ENCODE measurements at regions not wholly inside any gene's neighbourhood (a gene's known extent, or its start where the extent isn't known, plus 50 kb on each side); places are given as distances from the start of the nearest gene placed in this dataset.
"Not testable (repeated sequence)": the region's sequence is repeated elsewhere in the genome, so short reads cannot be mapped to it uniquely, and the experiment has no call there.

DNA sequence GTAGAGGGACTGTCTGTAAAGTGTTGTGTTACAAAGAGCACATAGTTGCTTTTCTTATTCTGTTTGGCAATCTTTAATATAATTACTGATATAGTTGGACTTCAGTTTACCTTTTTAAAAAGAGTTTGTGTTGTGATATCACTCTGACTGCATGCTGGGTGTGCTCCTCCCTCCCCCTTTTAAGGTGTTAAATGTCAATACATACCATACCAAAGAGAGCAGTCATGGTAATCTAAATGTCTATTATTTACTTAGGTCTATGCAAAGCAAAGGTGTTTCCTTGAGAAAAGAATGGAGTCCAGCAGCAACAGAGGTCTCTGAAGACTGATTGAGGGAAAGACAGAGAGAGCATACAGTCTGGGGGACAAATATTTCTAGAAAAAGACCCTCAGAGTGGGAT lies 275.1 kb upstream of the NRP1 start:
- no peak for DNase-seq (ENCODE audit: low spot score)

DNA sequence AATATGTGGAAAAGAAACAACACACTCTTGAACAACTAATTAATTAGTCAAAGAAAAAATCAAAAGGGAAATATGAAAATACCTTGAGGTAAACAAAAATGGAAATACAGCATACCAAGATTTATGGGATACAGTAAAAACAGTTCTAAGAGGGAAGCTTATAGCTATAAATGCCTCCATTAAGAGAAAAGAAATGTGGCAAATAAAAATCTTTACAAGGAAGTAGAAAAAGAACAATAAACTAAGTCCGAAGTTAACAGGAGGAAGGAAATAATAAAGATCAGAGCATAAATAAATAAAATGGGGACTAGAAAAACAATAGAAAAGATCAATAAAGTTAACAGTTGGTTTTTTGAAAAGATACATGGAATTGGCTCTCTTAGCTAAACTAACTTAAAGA lies 267.8 kb upstream of the NRP1 start:
- no peak for DNase-seq (ENCODE audit: low spot score)

DNA sequence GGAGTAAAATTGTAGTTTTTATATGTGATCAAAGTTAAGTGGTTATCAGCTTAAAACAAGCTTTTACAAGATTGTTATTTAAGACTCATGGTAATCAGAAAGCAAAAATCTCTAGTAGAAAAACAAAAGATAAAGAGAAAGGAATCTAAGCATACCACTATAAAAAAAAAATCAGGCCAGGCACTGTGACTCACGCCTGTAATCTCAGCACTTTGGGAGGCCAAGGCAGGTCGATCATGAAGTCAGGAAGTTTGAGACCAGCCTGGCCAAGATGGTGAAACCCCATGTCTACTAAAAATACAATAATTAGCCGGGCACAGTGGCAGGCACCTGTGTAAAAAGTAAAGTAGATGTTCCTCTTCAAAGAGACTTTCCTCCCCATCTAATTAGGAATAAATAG lies 265.9 kb upstream of the NRP1 start:
- no peak for DNase-seq (ENCODE audit: low spot score)

DNA sequence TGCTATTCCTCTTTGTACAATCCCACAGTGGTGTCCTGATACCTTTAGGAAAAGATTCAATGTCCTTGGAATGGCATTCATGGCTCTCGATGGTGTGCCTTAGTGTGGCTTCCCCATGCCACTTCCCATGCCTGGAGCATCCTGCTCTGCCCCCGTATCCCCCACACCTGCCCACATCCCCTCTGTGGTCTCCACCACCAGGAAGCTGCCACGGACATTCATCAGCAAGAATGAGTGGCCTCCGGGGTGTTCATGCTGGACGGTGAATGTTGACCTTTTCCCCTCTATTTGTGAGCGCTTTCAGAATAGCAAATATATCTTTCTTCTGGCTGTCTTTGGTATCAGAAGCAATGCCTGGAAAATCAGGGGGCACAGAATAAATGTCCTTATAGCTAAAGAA lies 262.0 kb upstream of the NRP1 start:
- no peak for DNase-seq (ENCODE audit: low spot score)

DNA sequence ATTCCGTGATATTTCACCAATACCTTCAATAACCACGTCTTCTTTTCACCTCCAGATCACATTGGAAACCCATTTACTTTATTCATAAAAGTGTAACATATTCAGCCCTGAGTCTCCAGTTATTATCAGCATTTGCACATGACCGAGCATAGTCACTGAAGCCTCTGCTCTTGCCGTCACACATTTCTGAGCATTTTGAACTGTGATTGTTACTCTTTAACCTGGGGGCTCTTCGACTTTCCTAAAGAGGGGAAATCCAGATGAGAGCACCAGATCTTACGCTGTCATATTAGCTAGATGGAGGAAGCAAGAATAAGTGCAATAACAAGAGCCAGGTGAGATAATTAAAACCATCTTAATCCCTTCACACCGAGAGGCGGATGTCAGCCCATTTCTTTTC lies 260.0 kb upstream of the NRP1 start:
- DNase-seq (ENCODE audit: low spot score) = no peak

DNA sequence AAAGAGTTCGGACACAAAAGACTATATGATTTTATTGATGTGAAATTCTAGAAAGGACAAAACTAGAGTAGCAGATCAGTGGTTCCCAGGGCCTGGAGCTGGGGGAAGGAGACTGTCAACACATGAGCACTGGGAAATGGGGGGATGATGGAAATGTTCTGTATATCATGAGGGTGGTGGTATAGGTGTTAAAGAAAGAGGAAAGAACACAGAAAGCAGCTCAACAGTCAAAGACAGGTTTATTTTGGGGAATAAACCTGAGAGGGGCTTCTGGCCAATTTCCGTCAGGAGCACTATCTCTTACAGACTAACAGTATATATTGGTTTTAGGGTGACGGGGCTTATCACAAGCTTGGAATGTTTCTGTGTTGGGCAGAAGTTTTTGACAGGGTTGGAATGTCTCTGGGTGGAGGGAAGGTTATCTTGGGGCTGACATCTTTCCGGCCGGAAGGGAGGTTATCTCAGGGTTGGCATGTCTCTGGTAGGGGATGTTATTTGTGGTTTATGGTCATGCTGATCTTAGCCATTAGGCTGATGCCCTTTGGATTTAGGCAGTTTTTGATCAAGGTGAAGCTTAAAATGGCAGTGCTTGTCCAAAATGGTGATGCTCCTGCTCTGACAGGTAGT lies 254.6 kb upstream of the NRP1 start:
- no peak for DNase-seq (ENCODE audit: low spot score)

DNA sequence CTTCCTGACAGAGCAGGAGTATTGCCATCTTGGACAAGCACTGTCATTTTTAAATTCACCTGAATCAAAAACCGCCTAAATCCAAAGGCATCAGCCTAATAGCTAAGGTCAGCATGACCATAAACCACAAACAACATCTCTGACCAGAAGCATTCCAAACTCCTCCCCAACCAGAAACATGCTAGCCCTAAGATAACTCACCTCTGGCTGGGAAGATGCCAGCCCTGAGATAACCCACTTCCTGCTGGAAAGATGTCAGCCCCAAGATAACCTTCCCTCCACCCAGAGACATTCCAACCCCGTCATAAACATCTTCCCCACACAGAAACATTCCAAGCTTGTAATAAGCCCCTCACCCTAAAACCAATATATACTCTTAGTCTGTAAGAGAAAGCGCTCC lies 250.1 kb upstream of the NRP1 start:
- not testable (repeated sequence) for DNase-seq (ENCODE audit: low spot score)

DNA sequence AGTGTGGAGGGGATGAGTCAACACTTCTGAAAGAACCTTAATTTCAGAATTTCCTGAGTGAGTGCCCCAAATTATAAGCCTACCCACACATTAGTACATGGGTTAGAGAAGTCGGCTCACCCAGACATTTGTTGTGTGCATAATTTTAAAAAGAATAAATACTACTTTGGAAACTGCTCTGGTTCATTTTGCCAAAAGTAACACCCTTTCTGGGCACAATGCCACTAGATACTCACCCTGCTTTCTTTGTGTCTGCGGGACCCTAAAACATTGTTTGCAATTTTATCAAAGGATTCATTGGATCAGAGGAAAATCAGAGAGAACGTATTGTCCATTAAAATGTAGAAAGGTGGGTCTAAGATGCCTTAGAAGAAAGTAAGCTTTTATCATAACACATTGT lies 245.5 kb upstream of the NRP1 start:
- no peak for DNase-seq (ENCODE audit: low spot score)

DNA sequence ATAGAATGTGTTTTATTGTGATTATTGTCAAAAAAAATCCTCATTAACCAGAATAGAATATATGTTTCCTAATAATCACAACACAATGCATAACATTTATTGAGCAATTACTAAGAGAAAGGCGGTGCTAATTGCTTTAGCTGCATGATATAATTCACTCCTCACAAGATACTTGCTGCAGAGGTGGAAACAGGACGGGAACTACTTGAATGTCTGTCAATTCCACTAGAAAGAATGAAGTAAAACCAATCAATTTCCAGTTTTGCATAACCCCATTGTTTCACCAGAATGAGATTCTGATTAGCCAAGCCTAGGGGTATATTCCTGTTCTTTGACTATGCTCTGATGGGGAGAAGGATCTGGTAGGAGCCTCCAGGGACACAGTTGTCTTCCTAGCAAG lies 239.1 kb upstream of the NRP1 start:
- DNase-seq (ENCODE audit: low spot score) = no peak

DNA sequence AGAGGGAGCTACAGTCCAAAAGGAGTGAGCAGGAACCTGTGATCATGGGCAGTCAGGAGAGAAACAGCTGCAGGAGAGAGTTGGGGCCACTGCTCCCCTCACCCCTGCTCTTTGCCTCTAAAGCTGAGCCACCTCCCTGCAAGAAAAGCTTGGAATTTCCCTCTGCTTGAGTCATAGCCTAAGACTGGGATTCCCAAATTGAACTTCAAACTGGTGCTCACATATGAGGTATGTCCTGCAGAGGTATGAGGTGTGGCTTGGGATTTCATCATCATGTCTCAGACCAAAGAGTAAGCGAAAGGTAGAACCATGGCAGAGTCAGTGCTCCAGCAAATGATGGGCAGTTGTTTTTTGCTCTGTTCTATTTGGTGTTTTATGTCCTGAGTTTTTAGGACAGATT lies 237.1 kb upstream of the NRP1 start:
- DNase-seq (ENCODE audit: low spot score) = no peak

DNA sequence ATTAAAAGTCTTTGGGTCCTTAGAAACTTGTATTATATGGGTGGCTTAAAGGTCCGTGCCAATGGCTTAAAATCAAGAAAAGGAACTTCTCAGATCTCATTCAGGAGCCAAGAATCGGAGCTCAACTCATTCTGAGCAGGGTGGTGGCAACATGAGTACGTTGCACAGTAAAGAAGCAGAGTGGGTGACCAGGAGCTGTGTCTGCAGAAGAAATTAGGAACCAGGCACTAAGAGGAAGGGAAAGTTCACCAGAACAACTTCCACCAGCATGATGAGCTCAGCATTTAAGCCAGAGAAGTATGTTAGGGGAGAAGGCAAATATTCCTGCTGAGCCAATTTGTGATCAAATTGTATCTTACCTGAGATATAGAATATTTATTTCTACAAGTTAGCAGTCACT lies 236.0 kb upstream of the NRP1 start:
- DNase-seq (ENCODE audit: low spot score) = no peak

DNA sequence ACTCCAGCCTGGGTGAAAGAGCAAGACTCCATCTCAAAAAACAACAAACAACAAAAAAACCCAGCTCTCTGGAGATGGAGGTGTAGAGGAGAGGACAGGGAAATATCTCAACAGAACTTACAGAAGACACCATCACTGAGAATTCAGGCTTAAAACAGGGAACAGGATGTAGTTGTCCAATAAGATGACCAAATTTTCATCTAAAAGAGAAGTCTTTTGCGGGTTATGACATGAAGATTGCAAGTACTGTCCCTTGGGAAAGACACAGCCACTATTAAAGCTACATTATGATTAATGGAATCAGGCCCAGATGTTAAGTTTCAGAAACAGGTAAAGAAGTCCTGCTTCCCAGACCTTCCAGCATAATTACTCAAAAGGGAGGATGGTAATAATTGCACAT lies 235.2 kb upstream of the NRP1 start:
- no peak for DNase-seq (ENCODE audit: low spot score)

DNA sequence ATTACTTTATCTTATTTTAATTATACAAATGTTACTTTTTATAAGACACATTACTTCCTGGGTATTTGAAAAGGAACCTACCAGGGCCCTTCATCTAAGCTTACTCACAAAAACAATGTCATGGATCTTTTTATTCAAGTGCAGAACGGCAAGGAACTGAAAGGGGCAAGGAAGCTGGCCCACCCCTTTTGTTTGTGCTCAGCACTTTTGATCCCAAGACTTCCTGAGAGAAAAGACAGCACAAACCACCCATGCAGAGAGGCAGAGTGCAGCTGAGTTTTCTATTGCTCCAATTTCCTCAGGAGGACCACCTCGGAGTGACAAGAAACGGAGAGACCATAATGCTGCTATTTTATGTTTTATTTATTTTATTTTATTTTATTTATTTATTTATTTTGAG lies 232.0 kb upstream of the NRP1 start:
- DNase-seq (ENCODE audit: low spot score) = no peak

DNA sequence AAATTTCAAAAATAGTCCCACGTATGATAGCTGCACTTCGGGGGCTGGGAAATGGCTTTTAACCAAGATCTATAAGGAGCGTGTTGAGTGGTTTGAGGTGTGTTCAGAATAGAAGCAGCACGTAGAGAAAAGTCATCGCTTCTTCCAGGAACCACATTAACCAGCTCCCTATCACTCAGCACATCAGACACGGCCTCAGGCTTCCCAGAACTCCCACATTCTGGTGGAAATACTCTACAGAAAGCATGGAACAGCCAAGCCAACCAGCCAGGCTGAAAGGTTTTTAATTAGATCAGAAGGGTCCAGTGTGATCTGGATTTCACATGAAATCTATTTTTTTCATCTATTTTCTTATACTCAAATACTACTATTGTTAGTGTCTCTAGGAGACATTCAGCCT lies 231.5 kb upstream of the NRP1 start:
- DNase-seq (ENCODE audit: low spot score) = no peak

DNA sequence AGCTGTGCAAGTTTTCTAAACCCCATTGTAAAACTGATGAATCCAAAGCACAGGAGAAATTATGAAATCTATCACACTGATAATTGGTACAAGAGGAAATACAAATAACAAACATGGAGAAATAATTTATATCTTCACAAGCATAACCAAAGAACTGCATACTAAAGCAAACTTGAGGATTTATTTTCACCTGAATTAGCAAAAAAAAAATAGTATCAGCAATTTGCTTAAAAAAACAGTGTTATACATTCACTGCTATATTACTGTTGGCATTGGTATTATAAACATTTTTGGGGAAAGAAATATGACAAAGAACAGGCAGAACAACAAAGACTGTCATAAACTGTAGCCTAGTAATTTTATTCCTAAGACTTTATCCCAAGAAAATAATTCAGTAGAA lies 230.8 kb upstream of the NRP1 start:
- DNase-seq (ENCODE audit: low spot score) = no peak

DNA sequence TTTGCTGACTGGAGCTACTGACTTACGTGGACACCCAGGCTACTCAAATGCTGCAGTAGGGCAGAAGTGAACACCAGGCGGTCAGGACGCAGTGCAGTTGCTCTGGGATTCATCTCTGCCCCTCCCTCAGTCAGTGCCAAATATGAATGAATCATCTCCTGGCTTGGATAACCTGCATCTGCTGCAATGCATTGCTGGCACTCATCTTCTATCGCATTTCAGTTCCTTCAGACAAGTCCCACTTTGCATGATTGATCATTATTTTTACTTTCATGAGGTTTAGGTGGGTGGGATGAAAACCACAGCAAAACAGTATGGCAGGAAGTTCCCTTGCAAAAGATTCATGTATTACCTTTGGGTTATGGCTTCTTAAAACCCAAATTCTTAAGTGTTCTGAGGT lies 224.6 kb upstream of the NRP1 start:
- peak; percentile 61 for DNase-seq (ENCODE audit: low spot score)

DNA sequence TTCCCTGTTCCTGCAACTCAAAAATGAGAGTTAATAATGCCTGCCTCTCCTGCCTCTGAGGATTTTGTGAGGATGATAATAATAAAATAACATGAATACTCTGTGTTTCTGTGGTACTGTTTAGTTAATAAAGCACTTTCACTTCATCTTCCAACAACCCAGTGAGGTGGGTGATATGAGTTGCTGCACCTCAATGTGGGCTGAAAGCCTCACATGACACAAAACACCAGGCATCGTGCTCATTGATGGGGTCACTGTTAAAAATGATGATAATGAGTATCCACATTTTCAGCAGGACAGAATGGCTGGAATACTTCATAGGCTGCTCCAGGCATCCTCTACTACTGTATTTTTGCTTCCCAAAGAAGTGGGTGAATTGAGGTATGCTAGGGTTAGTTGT lies 222.8 kb upstream of the NRP1 start:
- DNase-seq (ENCODE audit: low spot score) = no peak

DNA sequence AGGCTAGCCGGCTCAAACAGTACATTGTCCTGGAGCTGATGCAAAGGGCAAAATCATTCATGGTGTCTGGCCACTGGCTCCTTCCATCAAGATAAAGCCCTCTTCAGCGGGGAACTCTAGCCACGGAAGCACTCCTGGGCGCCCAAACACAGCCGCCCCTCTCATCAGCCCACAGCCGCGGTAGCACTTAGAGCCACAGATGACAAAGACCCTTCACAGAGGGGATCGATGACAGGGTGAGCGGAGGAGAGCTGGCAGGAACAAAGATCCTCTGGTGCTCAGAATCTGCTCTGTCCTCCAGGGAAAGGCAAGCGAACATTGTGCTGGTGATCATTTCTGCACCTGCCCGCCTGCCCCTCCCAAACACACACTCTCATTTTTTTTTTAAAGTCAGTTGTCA lies 222.2 kb upstream of the NRP1 start:
- no peak for DNase-seq (ENCODE audit: low spot score)

DNA sequence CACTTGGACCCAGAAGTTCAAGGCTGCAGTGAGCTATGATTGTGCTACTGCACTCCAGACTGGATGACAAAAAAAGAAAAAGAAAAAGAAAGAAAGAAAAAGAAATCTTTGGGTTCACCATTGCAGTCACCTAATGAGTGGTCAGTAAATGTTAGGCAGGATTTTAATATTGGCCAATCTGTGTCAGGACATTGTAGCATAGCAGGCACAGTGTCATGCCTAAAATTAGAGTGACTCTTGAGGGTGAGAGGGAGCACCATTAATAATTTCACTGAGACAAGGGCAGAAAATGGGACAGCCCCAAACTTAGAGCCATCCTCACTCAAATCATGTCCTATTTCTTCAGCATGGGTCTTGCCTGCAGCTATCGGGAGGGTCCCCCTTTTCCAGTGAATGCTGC lies 221.6 kb upstream of the NRP1 start:
- DNase-seq (ENCODE audit: low spot score) = no peak

DNA sequence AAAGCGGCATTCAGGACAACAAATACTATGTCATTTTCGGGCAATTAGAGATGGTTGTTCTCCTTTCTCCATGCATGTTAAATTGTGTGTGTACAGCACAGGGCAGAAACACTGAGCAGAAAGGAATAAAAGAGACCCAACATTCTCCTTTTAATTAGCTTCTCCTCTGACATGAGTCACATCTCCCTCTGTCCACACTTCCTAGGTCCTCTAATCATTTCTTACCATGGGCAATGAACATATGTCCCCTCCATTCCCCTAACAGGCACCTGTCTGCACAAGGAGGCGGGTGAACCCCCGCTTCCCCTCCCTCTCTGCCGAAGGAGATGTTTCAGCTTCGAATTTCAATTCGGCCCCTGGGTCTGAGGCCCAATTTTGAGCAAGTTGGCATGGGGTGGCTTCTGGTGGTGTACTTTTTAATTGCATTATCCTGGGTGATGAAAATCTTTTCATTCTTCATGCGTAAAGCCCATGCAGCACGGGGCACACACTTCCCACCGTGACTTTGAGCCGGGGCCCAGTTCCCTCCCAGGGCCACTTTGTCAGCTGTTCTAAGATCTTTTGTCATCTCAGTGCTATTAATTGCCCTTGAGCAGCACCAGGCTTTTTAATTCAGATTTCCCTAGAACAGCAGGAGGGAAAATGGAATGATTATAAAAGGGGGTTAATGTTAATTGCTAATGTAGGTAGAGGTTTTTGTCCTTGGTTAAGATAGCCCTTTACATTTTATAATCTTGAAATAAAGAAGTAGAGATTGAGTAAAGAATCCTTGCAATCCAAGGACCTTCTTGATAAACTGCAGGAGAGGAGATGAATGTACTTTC lies 219.5 kb upstream of the NRP1 start:
- no peak for DNase-seq (ENCODE audit: low spot score)

DNA sequence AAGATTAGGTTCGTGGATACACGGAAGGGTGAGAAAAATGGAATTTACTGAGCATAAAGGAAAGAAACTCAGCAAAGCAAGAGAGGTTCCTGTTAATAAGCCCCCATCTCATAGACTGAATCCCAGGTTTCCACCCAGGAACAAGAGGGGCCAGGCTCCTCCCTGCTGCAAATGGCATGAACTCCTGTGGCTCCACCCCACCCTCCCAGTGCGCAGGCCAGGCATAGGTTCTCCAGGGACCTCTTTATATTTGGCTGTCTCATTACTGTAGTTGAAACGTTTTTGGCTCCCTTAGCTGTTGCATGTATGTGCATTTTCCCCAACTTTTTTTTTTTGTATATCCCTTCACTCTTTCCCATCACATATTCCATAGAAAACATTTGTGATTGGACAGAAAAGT lies 217.8 kb upstream of the NRP1 start:
- no peak for DNase-seq (ENCODE audit: low spot score)

DNA sequence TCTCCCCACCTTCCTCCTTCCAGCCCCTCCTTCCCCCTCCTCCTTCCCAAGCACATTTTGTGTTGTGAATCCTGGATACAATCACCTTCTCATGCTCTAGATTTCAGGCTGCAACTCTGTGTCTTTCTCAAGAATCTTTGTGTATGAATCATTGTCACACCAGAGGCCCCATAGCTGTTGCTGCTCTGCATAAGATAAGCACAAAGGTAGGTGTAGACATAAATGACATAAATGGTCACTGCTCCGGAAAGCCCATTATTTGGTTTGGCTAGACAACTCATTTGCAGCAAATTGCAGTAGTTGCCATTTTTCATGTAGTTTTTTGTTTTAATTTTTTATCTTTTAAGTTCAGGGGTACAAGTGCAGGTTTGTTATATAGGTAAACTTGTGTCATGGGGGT lies 216.3 kb upstream of the NRP1 start:
- no peak for DNase-seq (ENCODE audit: low spot score)

DNA sequence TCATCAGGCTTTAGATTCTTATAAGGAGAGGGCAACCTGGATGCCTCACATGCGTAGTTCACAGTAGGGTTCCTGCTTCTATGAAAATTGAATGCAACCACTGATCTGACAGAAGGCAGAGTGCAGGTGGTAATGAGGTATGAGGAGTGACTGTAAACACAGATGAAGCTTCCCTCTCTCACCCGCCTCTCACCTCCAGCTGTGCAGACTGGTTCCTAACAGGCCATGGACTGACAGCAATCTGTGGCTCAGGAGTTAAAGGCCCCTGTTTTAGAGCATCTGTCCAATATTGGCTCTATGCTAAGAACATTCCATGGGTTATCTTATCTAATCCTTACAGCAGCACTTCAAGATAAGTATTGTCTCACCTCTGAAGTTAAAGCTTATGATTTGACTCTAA lies 213.5 kb upstream of the NRP1 start:
- DNase-seq (ENCODE audit: low spot score) = no peak

DNA sequence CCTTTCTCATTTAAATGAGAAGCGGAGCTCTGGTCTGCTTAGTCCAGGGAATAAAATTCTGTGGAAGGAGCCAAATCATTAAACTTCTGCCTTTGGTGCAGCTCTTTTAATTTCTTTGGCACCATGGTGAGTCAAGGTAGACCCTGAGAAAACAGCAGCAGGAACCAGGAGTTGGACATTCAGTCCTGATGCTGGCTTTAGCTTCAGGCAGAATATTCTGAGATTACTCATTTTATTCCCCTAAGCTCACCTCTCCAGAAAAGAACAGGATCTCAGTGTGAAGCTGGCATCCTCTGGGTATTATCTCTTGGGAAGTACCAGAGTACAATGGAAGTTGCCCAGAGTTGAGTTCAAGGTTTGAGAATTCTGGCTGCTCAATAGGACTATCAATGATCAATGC lies 211.6 kb upstream of the NRP1 start:
- no peak for DNase-seq (ENCODE audit: low spot score)

Measured in AG08396 (cell line).